KOPT-K1 (cell line): ENCODE measurements at regions not wholly inside any gene's neighbourhood (a gene's known extent, or its start where the extent isn't known, plus 50 kb on each side); places are given as distances from the start of the nearest gene placed in this dataset.
"Not testable (repeated sequence)": the region's sequence is repeated elsewhere in the genome, so short reads cannot be mapped to it uniquely, and the experiment has no call there.

Source experiments
- H3K27ac ChIP-seq: fragments of 200-600 bp; sonication (generic); 2 replicates; pipeline ENCODE4 v1.5.1; 2016; ENCODE audit warnings: antibody characterized with exemption, mild to moderate bottlenecking, low read depth, low read length; ENCODE audit not compliant: poor library complexity, severe bottlenecking
- H3K36me3 ChIP-seq: fragments of 200-600 bp; sonication (generic); 2 replicates; pipeline ENCODE4 v1.5.1; 2017; ENCODE audit warnings: antibody characterized with exemption, mild to moderate bottlenecking, low read length, moderate library complexity; ENCODE audit not compliant: insufficient read depth
- H3K9me3 ChIP-seq: fragments of 200-600 bp; sonication (generic); 2 replicates; pipeline ENCODE4 v1.5.1; 2017; ENCODE audit warnings: antibody characterized with exemption, low read length, mild to moderate bottlenecking; ENCODE audit not compliant: insufficient read depth, poor library complexity, severe bottlenecking

DNA sequence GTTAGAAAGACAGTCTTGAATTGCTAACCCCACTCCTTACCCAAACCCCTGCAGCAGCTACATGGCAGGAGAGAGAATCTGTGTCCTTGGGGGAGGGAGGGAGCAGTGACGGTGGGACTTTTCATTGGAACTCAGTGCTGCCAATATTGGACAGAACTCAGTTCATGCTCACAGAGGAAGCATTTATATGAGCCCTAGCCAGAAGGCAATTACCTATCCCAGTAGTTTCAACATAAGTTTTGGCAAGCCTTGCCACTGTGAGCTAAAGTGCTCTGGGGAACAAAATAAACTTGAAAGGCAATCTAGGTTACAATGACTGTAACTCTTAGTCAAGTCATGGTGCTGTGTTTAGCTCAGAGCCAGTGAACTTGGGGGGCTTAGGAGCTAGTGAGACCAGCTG, 1013.4 kb upstream of the COX7C start:
- no peaks in the 10 kb centered on the region for H3K9me3 ChIP-seq
- H3K27ac ChIP-seq = no peak overlapping the region
- H3K36me3 ChIP-seq = no peaks in the 10 kb centered on the region

- H3K36me3 ChIP-seq = no peaks in the 10 kb centered on the region
- H3K9me3 ChIP-seq = no peaks in the 10 kb centered on the region
- H3K27ac ChIP-seq = no peak overlapping the region
Measured at GRCh38 chr5:85604786-85605185, 1013.0 kb upstream of the COX7C start.

GRCh38 chr5:85605381-85605780, 1012.4 kb upstream of the COX7C start:
- no peak overlapping the region for H3K27ac ChIP-seq
- H3K9me3 ChIP-seq = no peaks in the 10 kb centered on the region
- H3K36me3 ChIP-seq = no peaks in the 10 kb centered on the region

DNA sequence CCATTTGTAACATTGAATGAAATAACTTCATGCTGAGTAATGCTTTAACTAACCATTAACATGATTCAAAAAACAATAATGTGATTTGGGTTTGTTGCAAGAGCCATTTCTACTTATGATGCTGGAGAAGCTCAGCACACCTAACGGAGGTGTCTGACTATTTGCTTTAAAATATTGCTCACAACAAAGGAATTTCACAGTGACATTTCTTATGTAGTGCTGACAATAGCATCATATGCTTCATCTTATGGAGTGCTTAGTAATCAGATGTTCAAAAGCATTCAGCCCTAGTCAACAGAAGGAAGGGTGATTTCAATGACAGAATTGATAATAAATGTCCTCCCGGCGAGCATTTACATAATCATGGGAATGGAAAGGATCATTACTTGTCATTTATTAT, 1003.3 kb upstream of the COX7C start:
- Histone ChIP-seq H3K27ac (no peak overlapping the region), H3K36me3 (no peaks in the 10 kb centered on the region), H3K9me3 (no peaks in the 10 kb centered on the region)

- Histone ChIP-seq H3K27ac (no peak overlapping the region), H3K9me3 (no peaks in the 10 kb centered on the region)
Measured at GRCh38 chr5:85621668-85622067, 996.1 kb upstream of the COX7C start.

GRCh38 chr5:85628153-85628552, 989.6 kb upstream of the COX7C start:
- H3K36me3 ChIP-seq = no peaks in the 10 kb centered on the region
- no peaks in the 10 kb centered on the region for H3K9me3 ChIP-seq
- H3K27ac ChIP-seq = no peak overlapping the region

More at GRCh38 chr5:85621668-85622067, 996.1 kb upstream of the COX7C start:
- H3K36me3 ChIP-seq = no peaks in the 10 kb centered on the region

GRCh38 chr5:85638495-85639125, 979.1 kb upstream of the COX7C start:
- H3K36me3 ChIP-seq, H3K27ac ChIP-seq, H3K9me3 ChIP-seq: not testable (repeated sequence)

DNA sequence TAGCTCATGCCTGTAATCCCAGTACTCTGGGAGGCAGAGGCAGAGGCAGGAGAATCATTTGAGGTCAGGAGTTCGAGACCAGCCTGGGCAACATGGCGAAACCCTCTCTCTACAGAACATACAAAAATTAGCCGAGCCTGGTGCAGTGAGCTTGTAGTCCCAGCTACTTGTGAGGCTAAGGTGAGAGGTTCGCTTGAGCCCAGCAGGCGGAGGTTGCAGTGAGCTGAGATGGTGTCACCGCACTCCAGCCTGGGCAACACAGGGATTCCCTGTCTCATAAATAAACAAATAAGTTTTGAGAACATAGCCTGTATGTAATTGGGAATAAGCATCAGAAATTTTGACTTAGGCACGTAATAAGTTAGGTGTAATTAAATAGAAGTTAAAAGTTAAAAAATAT, 971.7 kb upstream of the COX7C start:
- no peaks in the 10 kb centered on the region for H3K36me3 ChIP-seq
- no peaks in the 10 kb centered on the region for H3K9me3 ChIP-seq
- H3K27ac ChIP-seq = no peak overlapping the region

GRCh38 chr5:85646641-85647040, 971.1 kb upstream of the COX7C start:
- H3K27ac ChIP-seq = no peak overlapping the region
- no peaks in the 10 kb centered on the region for H3K36me3 ChIP-seq
- no peaks in the 10 kb centered on the region for H3K9me3 ChIP-seq

DNA sequence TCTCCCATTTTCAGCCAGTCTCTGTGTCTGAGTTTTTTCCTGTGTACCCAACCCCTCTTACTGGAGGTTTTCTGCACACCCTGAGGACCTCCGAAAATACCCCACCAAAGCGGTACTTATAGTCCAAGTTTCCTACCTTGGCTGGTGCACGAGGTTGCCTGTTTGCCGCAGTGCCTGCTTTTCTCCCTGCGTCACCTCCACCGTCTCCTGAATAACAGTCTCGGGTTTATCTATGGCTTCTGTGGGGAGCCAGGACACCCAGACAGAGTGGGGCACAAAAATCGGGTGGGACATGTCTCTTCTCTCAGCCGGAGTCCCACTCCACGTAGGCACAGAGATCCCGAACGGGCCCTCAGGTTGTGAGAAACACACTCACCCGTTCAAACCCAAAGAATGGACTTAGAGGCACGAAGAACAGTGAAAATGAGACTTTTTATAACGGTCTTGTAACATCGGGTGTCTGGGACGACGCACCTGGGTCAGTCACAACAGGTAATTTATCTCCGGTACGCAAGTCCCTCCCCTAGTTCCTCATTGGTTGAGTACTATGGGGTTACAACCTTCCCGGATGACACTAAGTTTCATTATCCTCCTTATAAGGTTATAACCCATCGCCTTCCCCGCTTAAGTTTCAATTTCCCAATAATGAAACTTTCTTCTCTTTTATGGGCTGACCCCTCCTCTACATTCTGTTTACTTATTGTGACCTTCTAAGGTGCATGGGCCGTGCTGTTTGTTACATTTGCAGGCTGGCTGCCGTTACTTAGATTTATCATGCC, 970.2 kb upstream of the COX7C start:
- H3K36me3 ChIP-seq = no peaks in the 10 kb centered on the region
- no peak overlapping the region for H3K27ac ChIP-seq
- H3K9me3 ChIP-seq = no peaks in the 10 kb centered on the region

DNA sequence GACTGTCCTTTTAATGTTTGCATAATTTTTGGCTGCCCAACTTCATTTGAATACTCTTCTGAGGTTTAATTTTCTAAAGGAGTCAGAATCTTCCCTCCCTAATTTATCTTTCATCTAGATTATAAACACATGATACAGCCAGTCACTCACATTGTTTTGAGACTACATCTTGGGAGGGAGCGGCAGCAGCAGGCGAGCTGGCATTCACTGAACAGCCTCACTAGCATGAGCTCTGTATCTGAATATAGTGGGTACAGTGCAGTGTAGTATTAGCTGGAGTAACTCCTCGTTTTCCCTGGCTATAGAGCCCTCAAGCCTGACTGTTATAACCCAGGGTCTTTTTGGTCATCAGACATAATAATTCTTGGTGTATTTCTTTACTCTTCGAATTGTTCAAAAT, 969.2 kb upstream of the COX7C start:
- Histone ChIP-seq H3K9me3 (no peaks in the 10 kb centered on the region), H3K27ac (no peak overlapping the region), H3K36me3 (no peaks in the 10 kb centered on the region)

DNA sequence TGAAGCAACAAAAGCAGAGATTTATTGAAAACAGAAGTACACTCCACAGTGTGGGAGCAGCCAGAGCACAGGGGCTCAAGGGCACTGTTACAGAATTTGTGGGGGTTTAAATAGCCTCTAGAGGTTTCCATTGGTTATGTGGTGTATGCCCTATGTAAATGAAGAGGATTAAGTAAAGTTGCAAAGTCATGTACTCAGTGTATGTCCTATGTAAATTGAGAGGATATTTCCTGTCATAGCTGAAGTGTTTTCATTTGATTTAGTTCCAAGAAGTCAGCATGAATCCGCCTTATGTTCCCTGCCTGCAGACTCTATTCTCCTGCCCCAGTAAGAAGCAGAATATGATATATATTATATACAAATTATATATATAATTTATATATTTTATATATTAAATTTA, 966.0 kb upstream of the COX7C start:
- Histone ChIP-seq H3K27ac (no peak overlapping the region), H3K36me3 (no peaks in the 10 kb centered on the region), H3K9me3 (no peaks in the 10 kb centered on the region)

DNA sequence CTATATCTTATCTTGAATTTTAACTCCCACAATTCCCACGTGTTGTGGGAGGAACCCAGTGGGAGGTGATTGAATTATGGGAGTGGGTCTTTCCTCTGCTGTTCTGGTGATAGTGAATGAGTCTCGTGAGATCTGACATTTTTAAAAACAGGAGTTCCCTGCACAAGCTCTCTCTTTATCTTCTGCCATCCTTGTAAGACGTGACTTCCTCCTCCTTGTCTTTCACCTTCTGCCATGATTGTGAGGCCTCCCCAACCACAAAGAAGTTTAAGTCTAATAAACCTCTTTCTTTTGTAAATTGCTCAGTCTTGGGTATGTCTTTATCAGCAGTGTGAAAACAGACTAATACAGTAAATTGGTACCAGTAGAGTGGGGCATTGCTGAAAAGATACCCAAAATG, 963.6 kb upstream of the COX7C start:
- not testable (repeated sequence) for H3K9me3 ChIP-seq, H3K36me3 ChIP-seq, H3K27ac ChIP-seq

GRCh38 chr5:85656050-85656449, 961.7 kb upstream of the COX7C start:
- Histone ChIP-seq H3K27ac (no peak overlapping the region), H3K36me3 (no peaks in the 10 kb centered on the region), H3K9me3 (no peaks in the 10 kb centered on the region)

DNA sequence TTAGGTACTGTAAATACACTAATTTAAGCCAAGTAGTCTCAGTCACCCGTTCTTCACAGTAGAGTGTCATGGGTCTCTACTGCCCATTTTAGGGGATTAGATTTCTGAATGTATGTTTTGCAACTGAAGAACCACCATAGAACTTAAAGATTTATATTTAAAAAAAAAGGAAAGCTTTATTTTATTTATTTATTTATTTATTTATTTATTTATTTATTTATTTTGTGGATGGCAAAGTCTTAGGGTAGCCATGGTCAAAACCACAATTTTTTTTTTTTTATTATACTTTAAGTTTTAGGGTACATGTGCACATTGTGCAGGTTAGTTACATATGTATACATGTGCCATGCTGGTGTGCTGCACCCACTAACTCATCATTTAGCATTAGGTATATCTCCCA, 960.4 kb upstream of the COX7C start:
- H3K9me3 ChIP-seq, H3K27ac ChIP-seq, H3K36me3 ChIP-seq: not testable (repeated sequence)
